GDM1 (cell line): ENCODE measurements at regions not wholly inside any gene's neighbourhood (a gene's known extent, or its start where the extent isn't known, plus 50 kb on each side); places are given as distances from the start of the nearest gene placed in this dataset.
"Not testable (repeated sequence)": the region's sequence is repeated elsewhere in the genome, so short reads cannot be mapped to it uniquely, and the experiment has no call there.

ENCODE experiments used
- DNase-seq: peaks from one replicate; lab custom pipeline; 2025; lab: John Stamatoyannopoulos, UW

- DNase-seq: no peak
Observed at GRCh38 chr12:91672130-91672529, 473.5 kb downstream of the BTG1 start.

- no peak for DNase-seq
Observed at GRCh38 chr12:91667694-91668093, 478.0 kb downstream of the BTG1 start.

- no peak for DNase-seq
Observed at GRCh38 chr12:91663744-91664143, 481.1 kb upstream of the DCN start.

- DNase-seq: no peak
Observed at GRCh38 chr12:91663310-91663709, 480.7 kb upstream of the DCN start.

- no peak for DNase-seq
Observed at GRCh38 chr12:91662021-91662420, 479.4 kb upstream of the DCN start.

GRCh38 chr12:91657032-91657431 lies 474.4 kb upstream of the DCN start:
- no peak for DNase-seq

- no peak for DNase-seq
Observed at GRCh38 chr12:91655966-91656365, 473.3 kb upstream of the DCN start.

- DNase-seq: no peak
Observed at GRCh38 chr12:91654087-91654486, 471.5 kb upstream of the DCN start.

GRCh38 chr12:91651728-91652127 lies 469.1 kb upstream of the DCN start:
- no peak for DNase-seq

- DNase-seq: no peak
Observed at GRCh38 chr12:91643763-91644162, 461.1 kb upstream of the DCN start.

GRCh38 chr12:91640021-91640420 lies 457.4 kb upstream of the DCN start:
- no peak for DNase-seq

- no peak for DNase-seq
Observed at GRCh38 chr12:91639327-91639726, 456.7 kb upstream of the DCN start.

GRCh38 chr12:91637789-91638624 lies 455.4 kb upstream of the DCN start:
- DNase-seq: no peak

- DNase-seq: no peak
Observed at GRCh38 chr12:91636721-91637120, 454.1 kb upstream of the DCN start.

- not testable (repeated sequence) for DNase-seq
Observed at GRCh38 chr12:91634386-91634713, 451.7 kb upstream of the DCN start.

GRCh38 chr12:91633734-91634357 lies 451.2 kb upstream of the DCN start:
- DNase-seq: no peak

GRCh38 chr12:91633206-91633605 lies 450.6 kb upstream of the DCN start:
- no peak for DNase-seq

GRCh38 chr12:91632042-91632786 lies 449.6 kb upstream of the DCN start:
- DNase-seq: no peak

GRCh38 chr12:91630596-91631293 lies 448.1 kb upstream of the DCN start:
- DNase-seq: no peak

- DNase-seq: no peak
Observed at GRCh38 chr12:91630083-91630482, 447.5 kb upstream of the DCN start.

- no peak for DNase-seq
Observed at GRCh38 chr12:91629440-91629839, 446.8 kb upstream of the DCN start.

GRCh38 chr12:91628656-91629055 lies 446.0 kb upstream of the DCN start:
- no peak for DNase-seq
